ENCODE measurements at regions not wholly inside any gene's neighbourhood (a gene's known extent, or its start where the extent isn't known, plus 50 kb on each side); places are given as distances from the start of the nearest gene placed in this dataset.
A peak's percentile ranks its signal among the peaks of the same experiment; 100 is the strongest.

DNA sequence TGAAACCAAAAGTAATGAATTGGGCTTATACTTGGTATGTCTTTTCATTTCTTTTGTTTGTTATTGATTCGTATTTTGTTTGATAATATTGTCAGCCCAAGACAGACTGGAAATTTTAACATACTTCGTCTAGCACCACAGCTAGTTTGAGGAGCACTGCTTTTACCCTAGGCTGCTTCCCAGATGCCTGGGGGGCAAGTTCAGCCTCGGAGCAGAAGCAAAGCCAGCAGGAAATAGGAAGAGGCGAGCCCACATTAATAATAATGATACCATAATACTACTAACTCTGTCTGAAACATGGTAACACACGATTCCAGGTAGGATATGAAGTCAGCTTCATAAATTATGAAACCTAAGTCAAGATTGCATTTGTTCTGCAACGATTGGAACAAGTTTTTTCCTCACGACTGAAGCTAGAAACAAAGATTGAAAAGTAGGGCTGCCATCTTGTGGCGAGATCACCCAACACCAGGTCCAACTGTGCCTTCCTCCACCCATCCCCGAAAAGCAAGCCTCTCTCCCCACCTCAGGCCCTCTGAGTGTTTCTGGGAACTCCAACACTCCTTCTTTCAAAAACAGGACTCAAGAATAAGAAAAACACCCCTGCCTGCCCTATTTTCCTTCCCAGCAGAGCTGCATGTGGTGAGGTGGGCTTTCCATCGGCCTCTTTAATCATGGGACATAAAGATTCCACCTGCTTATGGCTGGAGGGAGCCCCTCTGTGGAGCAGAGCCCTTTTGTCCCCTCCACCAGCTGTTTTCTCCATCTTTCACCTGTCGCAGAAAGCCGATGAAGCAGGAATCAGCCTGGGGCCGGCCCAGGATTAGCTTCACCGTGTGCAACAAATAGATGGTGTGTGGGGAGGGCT, 236.4 kb downstream of the CAAP1 start:
- TF ChIP-seq, protein P1, sequence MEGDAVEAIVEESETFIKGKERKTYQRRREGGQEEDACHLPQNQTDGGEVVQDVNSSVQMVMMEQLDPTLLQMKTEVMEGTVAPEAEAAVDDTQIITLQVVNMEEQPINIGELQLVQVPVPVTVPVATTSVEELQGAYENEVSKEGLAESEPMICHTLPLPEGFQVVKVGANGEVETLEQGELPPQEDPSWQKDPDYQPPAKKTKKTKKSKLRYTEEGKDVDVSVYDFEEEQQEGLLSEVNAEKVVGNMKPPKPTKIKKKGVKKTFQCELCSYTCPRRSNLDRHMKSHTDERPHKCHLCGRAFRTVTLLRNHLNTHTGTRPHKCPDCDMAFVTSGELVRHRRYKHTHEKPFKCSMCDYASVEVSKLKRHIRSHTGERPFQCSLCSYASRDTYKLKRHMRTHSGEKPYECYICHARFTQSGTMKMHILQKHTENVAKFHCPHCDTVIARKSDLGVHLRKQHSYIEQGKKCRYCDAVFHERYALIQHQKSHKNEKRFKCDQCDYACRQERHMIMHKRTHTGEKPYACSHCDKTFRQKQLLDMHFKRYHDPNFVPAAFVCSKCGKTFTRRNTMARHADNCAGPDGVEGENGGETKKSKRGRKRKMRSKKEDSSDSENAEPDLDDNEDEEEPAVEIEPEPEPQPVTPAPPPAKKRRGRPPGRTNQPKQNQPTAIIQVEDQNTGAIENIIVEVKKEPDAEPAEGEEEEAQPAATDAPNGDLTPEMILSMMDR (conservative IDR thresholded peaks at IDR 0.05; ENCODE audit: low read depth, low read length), result peak; percentile 44
- H3K4me3 ChIP-seq (ENCODE audit: low read depth, low read length), result no peak overlapping the region
- DNase-seq (ENCODE audit: low read depth), result peak; percentile 17

DNA sequence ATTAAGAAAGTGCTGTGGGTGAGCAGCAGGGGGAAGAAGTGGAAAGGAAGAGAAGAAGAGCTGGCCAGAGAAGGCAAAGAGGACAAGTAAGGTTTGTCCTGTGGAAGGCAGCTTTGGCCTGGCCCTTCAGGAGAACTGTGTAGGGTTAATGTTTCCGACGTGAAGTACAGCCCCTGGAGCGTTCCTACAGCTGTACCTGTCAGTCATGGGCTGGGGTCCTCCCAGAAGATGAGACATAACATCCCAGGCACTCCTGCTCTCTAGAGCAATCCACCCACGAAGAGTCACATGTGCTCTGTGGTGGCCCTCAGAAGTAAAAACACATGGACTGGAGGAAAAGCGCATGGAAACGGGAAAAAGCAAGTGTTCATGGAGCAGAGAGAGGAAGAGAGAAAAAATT, 237.4 kb downstream of the CAAP1 start:
- TF ChIP-seq, protein P1 (conservative IDR thresholded peaks at IDR 0.05; ENCODE audit: low read depth, low read length), result no peak
- no peak for DNase-seq (ENCODE audit: low read depth)

DNA sequence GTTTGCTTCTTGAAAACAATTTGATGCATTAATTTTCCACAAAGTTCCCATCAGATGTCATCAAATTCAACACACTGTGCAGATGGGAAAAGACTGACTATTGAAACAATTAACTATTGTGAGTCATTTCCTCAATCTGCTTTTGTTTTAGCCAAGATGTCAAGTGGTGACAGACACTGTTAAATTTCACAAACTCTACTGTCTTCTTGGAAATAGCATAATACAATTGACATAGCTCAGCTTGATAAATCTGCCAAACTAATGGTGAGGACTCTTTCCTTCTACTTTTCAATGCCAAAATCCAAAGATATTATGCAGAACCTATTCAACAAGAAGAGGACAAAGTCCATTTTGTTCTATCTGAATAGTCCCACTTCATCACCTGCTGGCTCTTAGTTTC, 242.3 kb downstream of the CAAP1 start:
- no peak overlapping the region for H3K4me3 ChIP-seq (ENCODE audit: low read depth, low read length)
- TF ChIP-seq, protein P1 (conservative IDR thresholded peaks at IDR 0.05; ENCODE audit: low read depth, low read length), result no peak
- no peak for DNase-seq (ENCODE audit: low read depth)

More for the DNA sequence above, 237.4 kb downstream of the CAAP1 start:
- no peak overlapping the region for H3K4me3 ChIP-seq (ENCODE audit: low read depth, low read length)

DNA sequence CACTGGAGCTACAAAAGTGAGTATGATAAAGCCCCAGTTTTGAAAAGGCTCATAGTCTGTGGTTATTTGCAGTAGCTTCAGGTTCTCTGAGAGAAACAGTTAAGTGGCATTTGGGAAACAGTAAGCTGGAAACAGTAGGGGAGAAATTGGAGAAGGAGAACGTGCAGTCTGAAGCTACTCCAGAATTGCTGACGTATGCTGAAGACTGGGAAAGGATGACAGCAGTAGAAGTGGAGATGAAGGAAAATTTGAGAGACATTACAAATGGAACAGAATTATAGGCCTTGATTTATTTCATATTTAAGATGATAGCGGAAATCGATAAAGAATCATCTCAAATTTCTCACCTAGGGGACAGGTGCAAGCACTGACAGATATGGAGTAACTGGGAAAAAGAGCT, 248.8 kb downstream of the CAAP1 start:
- TF ChIP-seq, protein P1 (conservative IDR thresholded peaks at IDR 0.05; ENCODE audit: low read depth, low read length), result no peak
- DNase-seq (ENCODE audit: low read depth), result no peak

DNA sequence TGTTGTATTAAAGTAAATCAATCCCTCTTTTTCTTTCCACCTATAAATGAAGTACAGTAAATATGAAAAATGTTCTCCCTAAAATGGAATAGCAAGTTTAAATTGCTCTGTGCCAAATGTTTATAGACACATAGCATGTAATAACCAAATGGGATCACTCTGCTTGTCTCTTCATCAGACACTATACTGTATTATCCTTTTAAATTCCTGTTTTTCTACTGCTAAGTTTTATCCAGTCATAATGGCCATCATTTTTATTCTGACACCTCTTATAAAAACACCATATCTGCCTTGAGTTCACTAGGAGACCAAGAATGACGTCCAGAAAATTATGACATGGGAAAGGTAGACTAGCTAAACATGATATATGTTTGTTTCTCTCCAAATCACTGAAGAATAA, 252.8 kb downstream of the CAAP1 start:
- TF ChIP-seq, protein P1 (conservative IDR thresholded peaks at IDR 0.05; ENCODE audit: low read depth, low read length), result no peak
- no peak overlapping the region for H3K4me3 ChIP-seq (ENCODE audit: low read depth, low read length)
- no peak for DNase-seq (ENCODE audit: low read depth)

More for the DNA sequence above, 248.8 kb downstream of the CAAP1 start:
- no peak overlapping the region for H3K4me3 ChIP-seq (ENCODE audit: low read depth, low read length)

DNA sequence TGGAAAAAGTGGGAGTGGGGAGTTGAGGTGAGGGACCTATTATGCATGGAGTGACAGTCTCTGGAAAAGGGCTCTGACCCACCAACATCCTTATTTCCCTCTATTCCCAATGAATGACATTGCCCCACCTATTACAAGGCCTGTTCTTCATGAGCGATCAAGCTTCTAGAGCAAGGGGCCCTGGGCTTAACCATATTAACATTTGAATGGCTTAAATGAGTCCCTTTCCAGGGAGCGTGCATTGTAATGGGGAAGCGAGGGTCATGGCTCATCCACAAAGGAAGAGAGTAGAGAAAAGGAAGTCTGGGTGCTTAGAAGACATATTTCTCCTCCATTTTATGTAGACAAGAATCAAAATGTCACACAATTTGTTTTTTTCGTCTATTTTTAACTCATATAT, 255.5 kb downstream of the CAAP1 start:
- TF ChIP-seq, protein P1 (conservative IDR thresholded peaks at IDR 0.05; ENCODE audit: low read depth, low read length), result no peak
- H3K4me3 ChIP-seq (ENCODE audit: low read depth, low read length), result no peak overlapping the region
- DNase-seq (ENCODE audit: low read depth), result no peak

Data from choroid plexus epithelial cell (primary cell).